NCI-H82 (cell line): ENCODE measurements at regions not wholly inside any gene's neighbourhood (a gene's known extent, or its start where the extent isn't known, plus 50 kb on each side); places are given as distances from the start of the nearest gene placed in this dataset.

Experiments used
- DNase-seq: peaks from one replicate; lab custom pipeline; 2025; lab: John Stamatoyannopoulos, UW

DNA sequence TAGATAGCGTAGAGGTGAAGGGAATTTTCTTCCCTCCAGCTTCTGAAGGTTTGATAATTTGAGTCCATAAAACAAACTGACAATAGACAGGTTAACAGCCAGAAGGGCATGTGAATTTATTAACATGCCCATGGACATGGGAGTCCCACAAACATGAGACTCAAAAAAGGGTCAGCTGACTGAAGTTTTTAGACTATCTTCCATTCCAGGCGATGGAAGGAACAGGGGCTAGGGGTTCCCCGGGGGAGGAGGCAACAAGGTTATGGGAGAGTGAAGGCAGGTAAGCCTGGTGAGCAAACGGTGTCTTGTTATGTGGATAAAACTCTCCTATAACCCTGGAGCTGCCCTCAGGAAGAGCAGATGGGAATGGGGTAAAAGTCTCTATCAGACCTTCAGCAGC lies 81.5 kb upstream of the SORBS2 start:
- DNase-seq = no peak

DNA sequence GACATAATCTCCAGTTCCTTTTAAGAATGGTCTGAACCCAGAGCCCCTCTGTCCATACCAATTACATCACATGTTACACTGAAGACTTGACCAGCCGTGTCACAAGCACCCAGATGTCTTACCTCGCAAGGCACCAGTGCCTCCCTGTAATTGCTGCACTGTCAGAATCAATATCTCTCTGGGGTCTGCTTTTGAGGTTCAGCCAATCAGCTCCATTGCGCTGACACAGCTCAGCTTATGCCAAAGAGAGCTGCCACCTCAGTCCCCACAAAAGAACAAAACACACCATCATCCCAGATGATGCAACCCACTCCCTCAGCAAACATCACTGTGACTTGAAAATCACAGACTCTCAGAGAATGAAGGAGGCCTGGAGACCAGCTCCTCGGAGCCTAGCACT lies 82.5 kb upstream of the SORBS2 start:
- DNase-seq = no peak

DNA sequence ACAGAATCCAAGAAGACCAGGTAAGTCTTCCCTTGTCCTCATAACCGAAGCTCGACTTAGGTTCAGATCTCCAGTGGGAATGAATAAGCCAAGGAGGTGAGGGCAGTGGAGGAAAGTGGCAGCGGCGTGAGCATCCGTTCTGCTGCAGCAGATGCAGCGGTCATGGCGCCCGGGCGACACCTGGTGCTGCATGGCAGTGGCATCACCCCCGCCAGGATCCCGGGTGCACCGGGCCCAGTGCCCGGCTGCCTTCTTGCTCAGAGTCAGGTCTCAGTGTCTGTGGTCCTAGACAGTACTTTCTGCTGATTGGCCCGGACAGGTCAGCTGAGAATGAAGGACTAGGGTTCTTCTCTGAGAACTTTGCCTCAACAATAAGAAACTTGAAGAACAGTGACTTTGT lies 83.4 kb upstream of the SORBS2 start:
- no peak for DNase-seq

DNA sequence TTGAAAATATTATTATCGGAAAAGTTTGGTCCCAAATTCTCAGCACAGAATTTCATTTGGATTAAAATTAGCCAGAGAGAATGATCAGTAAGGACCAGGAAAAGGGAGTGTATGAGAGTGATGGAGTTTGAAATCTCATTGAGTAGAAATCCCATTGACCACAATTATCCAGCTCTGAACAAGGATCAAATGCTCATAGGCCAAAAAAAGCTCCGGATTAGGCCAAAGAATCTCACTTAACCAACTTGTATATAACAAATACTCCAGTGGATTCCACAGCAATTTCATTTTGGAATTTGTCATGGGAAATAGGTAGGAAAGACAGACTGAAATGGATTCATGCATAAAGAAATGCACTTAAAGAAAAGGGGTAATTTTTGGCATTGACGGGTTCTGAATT lies 83.9 kb upstream of the SORBS2 start:
- DNase-seq = no peak

DNA sequence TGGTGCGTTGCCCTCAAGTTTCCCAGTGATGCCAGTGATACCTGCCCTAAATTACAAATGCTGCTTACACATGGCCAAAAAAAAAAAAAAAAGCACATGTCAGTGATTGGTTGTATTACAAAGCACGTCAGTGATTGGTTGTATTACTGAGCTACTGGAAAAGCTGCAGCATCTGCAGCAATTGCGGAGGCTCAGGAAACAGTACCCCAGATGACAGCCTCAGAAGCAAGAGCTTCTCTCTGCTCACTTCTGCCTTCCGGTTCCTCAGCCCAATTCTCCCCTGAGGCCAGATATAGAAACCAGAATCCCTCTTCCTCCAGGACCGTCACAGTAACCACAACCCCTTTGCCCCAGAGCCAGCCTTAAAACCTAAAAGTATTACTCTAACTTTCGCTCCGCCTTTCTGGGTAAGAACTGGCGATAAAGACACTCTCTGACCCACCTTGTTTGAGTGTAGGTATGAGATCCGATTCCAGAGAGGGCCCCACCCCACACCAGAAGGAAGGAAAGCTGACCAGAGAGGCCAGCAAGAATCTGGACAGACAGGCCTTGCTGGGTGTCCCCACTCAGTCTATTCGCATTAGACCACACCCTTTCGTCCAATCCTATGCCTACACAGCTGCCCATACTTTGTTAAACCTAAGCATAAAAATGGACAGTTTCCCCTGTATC lies 85.0 kb upstream of the SORBS2 start:
- no peak for DNase-seq

DNA sequence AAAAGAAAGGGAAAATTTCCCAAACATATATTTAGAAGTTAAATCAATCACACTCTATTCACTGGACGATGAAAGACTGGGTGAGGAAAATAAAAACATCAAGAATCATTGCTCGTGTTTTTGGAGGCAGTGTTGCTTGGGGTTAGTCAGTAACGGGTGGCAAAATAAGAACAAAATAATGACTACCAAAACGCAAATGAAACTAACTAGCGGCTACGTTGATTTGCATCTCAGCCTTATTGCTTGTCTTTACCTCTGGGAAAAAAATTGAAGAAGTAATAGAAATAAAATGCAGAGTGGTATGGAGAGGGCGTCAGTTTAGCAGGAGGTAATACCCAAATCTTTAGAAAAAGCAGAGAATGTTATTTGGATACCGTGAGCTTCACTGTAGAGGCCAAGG lies 86.4 kb upstream of the SORBS2 start:
- no peak for DNase-seq

DNA sequence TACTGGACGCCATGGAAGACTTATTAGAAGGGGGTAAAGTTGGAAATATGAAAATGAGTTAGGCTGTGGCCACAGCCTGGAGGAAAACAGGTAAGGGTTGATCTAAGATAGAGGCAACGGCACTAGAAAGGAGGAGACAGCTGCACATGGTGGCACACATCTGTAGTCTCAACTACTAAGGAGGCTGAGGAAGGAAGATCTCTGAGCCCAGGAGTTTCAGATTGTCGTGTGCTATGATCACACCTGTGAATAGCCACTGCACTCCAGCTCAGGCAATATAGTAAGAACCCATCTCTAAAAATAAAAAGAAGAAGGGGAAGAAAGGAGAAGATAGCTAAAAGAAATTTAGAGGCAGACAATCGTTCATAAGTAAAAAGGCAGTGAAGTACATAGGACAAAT lies 87.8 kb upstream of the SORBS2 start:
- DNase-seq = no peak

DNA sequence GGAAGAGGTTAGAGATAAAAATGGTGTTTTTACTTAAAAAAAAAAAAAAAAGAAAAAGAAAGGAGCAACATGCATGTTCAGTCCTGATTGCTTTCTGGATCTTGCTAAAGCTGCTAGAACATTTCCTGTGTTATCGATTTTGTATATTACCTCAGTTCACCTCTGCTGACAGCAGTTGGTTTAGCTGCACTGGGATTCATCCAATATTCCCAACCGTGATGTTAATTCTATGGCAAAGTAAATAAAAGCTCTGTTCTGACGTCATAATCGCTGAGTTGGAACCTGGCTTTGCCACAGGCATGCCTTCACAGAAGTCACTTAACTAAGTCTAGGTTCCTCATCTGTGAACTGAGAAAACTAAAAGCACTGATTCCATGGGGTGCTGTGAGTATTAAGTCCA lies 90.7 kb upstream of the SORBS2 start:
- no peak for DNase-seq

DNA sequence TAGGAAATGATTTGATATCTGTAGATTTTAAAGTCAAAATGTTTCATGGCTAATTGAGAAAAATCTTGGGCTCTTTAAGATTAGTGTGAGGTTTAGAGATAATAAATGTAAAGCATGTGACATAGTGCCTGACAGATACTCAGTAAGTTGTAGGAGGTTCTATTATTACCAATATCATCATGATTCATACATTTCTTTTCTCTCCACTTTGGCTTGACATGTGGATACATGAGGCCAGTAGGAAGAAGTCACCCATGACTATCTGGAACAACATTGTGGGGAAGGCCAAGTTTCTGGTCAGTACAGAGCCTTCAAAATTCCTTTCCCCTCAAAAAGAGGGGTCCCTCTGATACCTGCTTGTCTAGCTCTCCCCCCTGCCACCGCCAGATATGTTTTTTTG lies 91.2 kb upstream of the SORBS2 start:
- DNase-seq = no peak

DNA sequence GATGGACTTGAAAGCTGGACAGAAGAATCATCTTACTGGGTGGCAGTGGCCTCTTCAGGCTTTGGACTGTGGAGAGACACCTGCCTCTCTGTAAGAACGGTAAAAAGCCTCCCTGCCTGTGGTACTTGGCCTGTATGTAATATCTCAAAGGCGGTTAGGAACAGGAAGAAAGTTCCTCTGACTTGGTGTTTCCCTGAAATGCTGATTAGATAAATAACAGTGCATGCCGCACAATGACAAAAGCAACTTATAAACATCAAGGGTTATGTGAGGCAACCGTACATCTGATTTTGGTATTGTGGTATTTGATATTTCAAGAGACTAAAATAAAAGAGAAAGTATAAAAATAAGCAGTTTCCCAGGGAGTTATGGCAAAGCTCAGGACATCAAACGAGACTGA lies 92.4 kb upstream of the SORBS2 start:
- DNase-seq = no peak

DNA sequence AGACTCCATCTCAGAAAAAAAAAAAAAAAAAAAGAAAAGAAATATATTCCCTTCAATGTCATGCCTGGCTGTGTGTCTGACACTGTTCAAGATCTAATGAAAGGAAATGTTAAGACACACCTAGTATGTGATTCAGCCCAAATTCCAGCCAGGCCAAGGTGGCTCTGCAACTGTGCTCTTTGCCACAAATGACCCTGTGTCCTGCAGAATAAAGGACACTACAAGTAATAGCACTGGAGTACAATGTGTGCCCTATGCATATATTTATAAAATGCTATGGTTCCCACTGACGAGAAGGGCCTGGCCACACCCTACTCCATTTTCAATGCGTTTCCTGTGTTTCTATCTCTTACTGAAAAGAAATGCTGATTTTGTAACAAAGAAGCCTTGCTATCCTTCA lies 98.0 kb upstream of the SORBS2 start:
- DNase-seq = no peak

DNA sequence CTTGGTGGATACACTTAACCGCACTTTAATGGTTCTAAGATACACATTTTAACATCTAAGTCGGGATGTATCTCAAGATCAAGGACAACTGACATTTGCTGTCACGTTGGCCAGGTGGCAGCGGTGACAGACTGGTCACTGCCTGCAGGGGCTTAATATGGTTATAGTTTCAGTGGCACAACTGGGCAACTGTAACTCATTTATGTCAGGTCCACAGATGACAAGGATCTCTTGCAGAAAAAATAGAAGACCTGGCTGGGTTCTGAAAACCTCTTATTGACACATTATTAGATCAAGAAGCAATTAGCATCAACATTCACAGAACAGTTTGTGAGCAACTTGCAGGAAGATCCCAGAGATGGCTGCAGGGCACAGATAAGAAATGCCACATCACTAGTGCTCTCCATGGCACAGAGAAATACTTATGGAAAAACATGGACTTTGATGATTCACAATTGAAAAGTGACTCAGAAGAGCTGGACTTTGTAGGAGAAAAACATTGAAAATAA lies 99.6 kb upstream of the SORBS2 start:
- no peak for DNase-seq

DNA sequence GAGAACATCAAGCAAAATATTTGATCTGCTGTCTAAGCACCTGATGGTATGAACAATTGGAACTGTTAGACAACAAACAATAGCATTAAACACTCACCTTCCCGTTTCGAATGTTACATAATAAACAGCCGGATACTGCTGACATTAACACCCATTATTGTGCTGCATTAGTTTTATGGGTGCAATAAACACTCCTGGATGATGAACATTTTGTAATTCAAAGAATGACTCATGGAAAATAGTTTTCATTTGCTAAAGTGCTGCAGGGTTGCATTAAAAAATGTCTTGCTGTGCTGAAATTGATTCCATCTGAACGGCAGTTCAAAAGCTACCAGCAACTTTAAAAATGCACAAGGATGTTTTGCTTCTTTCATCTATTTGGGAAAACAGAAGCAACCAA lies 100.8 kb upstream of the SORBS2 start:
- no peak for DNase-seq

DNA sequence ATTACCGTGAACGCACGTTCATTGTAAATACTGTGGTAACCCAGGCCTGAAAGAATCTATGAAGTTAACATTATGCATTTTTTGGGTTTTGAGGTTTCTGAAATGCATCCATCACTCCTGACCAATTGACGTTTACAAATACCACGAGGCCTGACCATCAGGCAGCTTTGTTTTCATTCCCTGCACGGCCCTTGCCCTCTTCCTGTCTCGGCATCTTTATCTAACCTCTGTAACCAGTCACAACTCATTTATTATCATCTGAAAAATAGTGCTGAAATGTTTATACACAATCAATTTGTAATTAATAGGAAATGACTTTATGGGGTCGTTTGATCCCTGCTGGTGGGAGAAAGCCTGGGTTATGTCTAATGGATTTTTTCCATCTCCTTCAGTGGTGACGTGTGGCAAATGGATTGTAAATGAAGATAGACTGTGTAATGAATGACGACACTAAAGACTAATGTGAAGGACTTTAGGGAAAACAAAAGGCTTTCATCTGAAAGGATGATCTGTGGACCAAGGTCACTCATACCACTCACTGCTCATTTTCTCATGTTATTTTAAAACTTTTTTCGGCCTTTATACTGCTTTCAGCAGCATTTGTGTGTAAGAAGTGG lies 102.7 kb upstream of the SORBS2 start:
- DNase-seq = no peak

DNA sequence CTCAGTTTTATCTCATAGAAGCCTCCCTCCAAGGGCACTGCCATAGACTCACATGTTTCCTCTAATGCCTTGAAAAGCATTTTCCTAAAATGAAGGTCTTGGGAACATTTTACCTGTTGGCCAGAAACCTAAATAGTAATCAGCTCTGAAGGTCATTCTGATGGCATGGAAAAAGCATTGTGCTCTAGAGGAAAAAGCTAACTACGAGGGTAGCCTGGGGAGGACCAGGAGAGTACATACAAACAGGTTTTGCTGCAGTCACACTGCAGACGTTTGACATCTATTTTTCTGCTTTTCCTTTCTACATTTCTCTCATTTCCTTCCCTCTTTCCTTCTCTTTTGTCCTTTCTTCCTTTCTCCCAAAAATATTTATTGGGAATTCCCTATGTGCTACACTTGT lies 103.3 kb upstream of the SORBS2 start:
- DNase-seq = no peak

DNA sequence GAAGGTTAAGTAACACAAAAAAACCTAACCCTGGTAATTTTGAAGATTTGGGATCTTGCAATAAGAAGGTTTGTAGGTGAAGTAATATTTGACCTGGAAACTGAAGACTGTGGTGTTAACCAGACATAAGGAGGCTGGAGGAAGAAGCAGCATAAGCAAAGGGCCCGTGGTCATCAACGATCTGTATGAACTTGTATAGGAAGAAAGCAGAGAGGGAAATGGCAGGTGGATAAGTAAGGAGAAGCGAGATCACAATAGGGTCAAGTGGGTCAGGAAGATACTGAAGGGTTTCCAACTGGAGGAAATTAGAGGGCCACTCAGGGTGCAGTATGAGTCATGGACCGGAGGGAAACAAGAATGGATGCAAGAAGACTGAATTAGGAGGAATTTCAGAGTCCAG lies 103.8 kb upstream of the SORBS2 start:
- no peak for DNase-seq

DNA sequence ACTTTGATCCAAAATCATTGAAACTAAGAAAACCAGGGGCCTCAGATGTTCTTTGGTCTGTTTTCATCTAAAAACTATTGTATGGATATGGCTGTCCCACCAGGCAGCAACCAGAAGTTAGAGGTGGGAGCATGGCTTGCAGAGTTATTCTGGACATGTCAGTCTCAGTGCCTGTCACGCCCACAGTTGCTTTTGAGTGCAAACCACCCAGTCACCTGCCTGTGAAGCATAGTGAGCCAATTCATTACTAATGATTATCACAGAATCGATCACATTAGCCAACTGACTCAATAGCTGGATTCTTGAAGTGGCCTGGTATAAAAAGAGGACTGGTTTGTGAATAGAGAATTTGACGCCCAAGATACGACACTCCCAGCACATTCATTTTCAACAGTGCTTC lies 104.2 kb upstream of the SORBS2 start:
- no peak for DNase-seq

DNA sequence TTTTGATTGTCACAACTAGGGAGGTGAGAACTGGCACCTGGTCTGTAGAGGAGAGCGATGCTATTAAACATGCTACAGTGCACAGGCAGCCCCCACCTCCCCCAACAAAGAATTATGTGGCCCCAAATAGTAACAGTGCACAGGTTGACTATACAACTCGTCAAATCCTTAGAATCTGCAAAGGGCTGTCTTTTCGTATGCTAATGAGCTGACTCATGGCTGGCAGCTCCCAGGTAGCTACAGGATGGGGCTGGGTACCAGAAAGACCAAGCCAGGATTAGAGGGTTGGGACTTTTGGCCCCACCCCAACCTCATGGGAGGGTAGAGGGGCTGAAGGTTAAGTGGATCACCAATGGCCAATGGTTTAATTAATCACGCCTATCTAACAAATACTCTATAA lies 104.7 kb upstream of the SORBS2 start:
- no peak for DNase-seq

DNA sequence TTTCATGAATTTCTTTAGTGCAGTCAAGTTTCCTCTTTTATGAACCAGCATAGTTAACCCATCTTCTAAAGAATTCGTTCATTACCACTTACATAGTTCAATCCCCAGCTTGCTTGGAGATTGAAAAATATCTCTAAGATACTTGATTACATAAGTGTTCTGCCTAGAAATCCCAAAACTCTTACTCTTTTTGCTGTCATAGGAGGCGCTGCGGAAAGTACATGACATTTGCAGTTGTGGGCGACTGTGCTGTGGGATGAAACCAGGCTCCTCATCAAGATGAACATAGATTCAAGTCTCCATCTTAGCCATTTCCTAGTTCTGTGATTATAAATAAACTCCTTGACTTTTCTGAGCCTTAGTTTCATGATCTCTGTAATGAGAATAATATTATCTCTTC lies 107.1 kb upstream of the SORBS2 start:
- no peak for DNase-seq

DNA sequence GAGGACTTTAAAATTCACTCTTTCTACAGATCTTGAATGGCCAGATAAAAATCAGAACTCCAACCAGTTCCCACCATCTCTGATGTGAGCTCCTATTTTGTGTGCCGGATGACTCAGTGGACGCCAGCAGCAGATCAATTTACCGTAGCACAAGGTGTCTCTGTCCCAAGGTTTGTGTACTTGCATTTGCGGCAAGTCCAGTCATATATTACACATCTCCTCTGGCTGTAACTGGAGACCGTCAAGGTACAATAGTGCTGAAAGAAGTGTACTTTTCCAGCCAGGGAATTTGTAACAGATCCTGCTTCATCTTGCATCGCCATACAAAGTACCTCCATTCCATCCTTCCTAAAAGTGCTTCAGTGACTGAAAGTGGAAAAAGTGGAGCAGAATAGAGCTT lies 108.2 kb upstream of the SORBS2 start:
- no peak for DNase-seq

DNA sequence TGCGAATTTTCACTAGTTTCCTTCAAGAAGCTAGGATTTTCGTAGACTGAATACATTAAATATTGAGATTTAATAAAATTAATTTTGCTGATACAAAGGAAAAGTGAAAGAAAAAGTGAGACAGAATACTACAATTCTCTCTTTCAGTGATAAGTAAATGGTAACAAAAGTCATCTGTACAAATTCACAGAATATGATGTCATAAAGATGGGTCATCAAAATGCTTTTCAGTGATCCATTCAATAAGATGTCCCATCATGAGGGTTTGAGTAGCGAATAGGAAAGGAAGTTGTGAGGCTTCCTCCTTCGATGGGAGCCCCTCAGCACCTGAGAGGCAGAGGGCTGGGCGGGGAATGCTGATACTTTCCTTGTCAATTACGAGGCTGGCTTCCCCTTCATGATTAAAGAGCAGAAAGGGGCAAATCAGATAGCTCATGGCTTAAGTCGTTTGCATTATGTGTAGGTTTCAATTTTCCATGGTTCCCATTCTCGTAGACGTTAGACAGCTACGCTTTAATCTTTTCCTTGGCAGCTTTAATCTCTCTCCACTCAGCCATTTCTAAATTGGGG lies 108.8 kb upstream of the SORBS2 start:
- peak; percentile 68 for DNase-seq

DNA sequence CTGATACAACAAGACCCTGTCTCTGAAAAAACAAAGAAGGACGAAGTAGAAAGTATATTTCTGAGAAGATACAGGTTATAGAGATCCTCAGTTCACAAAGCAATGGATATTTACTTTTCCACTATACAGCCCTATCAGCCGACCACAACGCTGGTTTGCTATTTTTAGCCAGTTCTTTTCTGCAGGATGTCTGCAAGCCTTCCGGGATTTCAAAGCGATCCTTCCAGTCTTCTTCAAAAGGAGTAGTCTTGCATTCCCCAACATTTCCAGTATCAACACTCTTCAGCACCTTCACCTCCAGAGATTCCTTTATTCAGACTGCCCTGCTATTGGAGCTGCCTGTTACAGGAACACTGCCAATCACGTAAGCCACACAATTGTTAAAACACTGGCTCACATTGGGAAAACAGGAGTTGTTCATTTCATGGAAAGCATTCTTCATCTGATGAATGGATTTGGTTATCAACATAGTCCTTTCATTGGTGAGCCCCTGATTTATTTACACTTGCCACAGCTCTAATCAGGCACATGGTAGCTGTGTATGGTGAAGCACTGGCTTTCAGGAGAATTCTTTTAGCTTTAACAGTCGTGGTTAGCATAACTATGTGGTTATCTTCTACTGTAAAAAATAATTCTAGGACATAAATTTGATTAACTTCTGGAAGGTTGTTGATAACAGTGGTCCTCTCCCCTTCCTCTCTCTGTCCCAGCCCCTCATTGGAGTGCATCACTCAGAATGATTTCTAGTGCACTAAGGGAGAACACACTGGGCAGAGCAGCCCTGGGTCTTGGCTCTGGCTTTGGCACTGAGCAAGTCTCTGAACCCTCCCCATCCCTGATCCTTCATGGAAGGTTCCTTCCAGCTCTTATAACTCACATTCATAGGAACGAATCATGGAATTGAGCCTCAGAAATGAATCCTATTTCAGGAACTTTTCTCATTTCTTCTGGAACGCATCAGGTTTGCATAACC lies 109.9 kb upstream of the SORBS2 start:
- no peak for DNase-seq
